ENCODE measurements at regions not wholly inside any gene's neighbourhood (a gene's known extent, or its start where the extent isn't known, plus 50 kb on each side); places are given as distances from the start of the nearest gene placed in this dataset.

- CTCF ChIA-PET: interaction anchor here (0.6 kb wide), 1 partner anchor 9 kb away, joined by 3 read pairs; no protein-coding TSS in a partner anchor
- Histone ChIP-seq H3K27me3 (ENCODE audit: insufficient read depth, low read length) (no peaks in the 10 kb centered on the region), H4K20me1 (ENCODE audit: insufficient read depth) (no peaks in the 10 kb centered on the region), H3K4me3 (replicated peaks in 1 of 2; ENCODE audit: low read depth in 1 of 2, low read length in 2 of 2) (no peak overlapping the region), H3K4me1 (ENCODE audit: control insufficient read depth in 1 of 2, insufficient read depth in 2 of 2, low read length in 2 of 2) (no peaks in the 10 kb centered on the region), H3K9ac (ENCODE audit: low read length) (no peak overlapping the region), H3K79me2 (ENCODE audit: insufficient read depth, low read length) (no peaks in the 10 kb centered on the region), H3K27ac (ENCODE audit: low read depth, low read length) (no peak overlapping the region), H2AFZ (ENCODE audit: low read depth, low read length, poor library complexity, severe bottlenecking) (no peak overlapping the region), H3K9me2 (ENCODE audit: insufficient read depth) (no peaks in the 10 kb centered on the region), H3K4me2 (ENCODE audit: low read length) (no peak overlapping the region), H3K9me3 (ENCODE audit: control insufficient read depth in 1 of 2, insufficient read depth in 1 of 2, low read depth in 1 of 2, low read length in 2 of 2) (no peaks in the 10 kb centered on the region), H3K36me3 (ENCODE audit: control insufficient read depth in 1 of 2, insufficient read depth in 2 of 2, low read length in 2 of 2) (no peaks in the 10 kb centered on the region)
- intact Hi-C loops (cut with micrococcal nuclease): no loop called here
- no TSS peak for BruUV-seq (replicated peaks)
- RAD21 ChIA-PET (ENCODE audit: low non-redundant PET in 1 of 2, low total read pairs in 2 of 2, uncharacterized antibody in 2 of 2, unreplicated experiment in 2 of 2): no interaction called here
- TF ChIP-seq SIN3A (IDR thresholded peaks at IDR 0.05; ENCODE audit: low read depth): no peak
- no peak for TF ChIP-seq FOSL1 (IDR thresholded peaks at IDR 0.05; ENCODE audit: low read depth)
- TF ChIP-seq REST (IDR thresholded peaks at IDR 0.05; ENCODE audit: low read depth): peak; percentile 87
- POLR2A ChIA-PET: no interaction called here
- DNase-seq (ENCODE audit: low read depth, low spot score) (no peak), ATAC-seq (no peak)
Observed at GRCh38 chr3:159273608-159274007, 471.8 kb downstream of the MFSD1 start.

GRCh38 chr3:159275741-159276140 is 473.9 kb downstream of the MFSD1 start:
- no TSS peak for BruUV-seq (replicated peaks)
- DNase-seq (ENCODE audit: low read depth, low spot score) (no peak), ATAC-seq (no peak)
- Histone ChIP-seq H2AFZ (ENCODE audit: low read depth, low read length, poor library complexity, severe bottlenecking) (no peak overlapping the region), H3K9ac (ENCODE audit: low read length) (no peak overlapping the region), H3K9me2 (ENCODE audit: insufficient read depth) (no peaks in the 10 kb centered on the region), H3K4me2 (ENCODE audit: low read length) (no peak overlapping the region), H3K36me3 (ENCODE audit: control insufficient read depth in 1 of 2, insufficient read depth in 2 of 2, low read length in 2 of 2) (no peaks in the 10 kb centered on the region), H3K79me2 (ENCODE audit: insufficient read depth, low read length) (no peaks in the 10 kb centered on the region), H3K27me3 (ENCODE audit: insufficient read depth, low read length) (no peaks in the 10 kb centered on the region), H3K27ac (ENCODE audit: low read depth, low read length) (no peak overlapping the region), H3K9me3 (ENCODE audit: control insufficient read depth in 1 of 2, insufficient read depth in 1 of 2, low read depth in 1 of 2, low read length in 2 of 2) (no peaks in the 10 kb centered on the region), H3K4me1 (ENCODE audit: control insufficient read depth in 1 of 2, insufficient read depth in 2 of 2, low read length in 2 of 2) (no peaks in the 10 kb centered on the region), H4K20me1 (ENCODE audit: insufficient read depth) (no peaks in the 10 kb centered on the region), H3K4me3 (replicated peaks in 1 of 2; ENCODE audit: low read depth in 1 of 2, low read length in 2 of 2) (no peak overlapping the region)
- CTCF ChIA-PET: no interaction called here
- POLR2A ChIA-PET: no interaction called here
- intact Hi-C loops (cut with micrococcal nuclease): no loop called here
- RAD21 ChIA-PET (ENCODE audit: low non-redundant PET in 1 of 2, low total read pairs in 2 of 2, uncharacterized antibody in 2 of 2, unreplicated experiment in 2 of 2): no interaction called here
- TF ChIP-seq POLR2A (IDR thresholded peaks at IDR 0.05; ENCODE audit: borderline replicate concordance, extremely low read depth, insufficient read depth, insufficient read length): no peak
- TF ChIP-seq YY1 (IDR thresholded peaks at IDR 0.05; ENCODE audit: extremely low read depth, insufficient replicate concordance, low read depth, low read length): no peak
- no peak for TF ChIP-seq CEBPB (IDR thresholded peaks at IDR 0.05; ENCODE audit: low read depth)
- TF ChIP-seq RAD21 (IDR thresholded peaks at IDR 0.05; ENCODE audit: low read depth): no peak
- no peak for TF ChIP-seq ATF3 (IDR thresholded peaks at IDR 0.05)
- no peak for TF ChIP-seq EGR1 (IDR thresholded peaks at IDR 0.05; ENCODE audit: low read depth)
- TF ChIP-seq CTCF (IDR thresholded peaks at IDR 0.05 in 2 of 3, conservative IDR thresholded peaks at IDR 0.05 in 1 of 3; ENCODE audit: borderline replicate concordance in 1 of 3, insufficient read depth in 1 of 3, low read depth in 2 of 3, low read length in 2 of 3): no peak
- no peak for TF ChIP-seq FOSL1 (IDR thresholded peaks at IDR 0.05; ENCODE audit: low read depth)
- no peak for TF ChIP-seq ZNF274 (IDR thresholded peaks at IDR 0.05; ENCODE audit: low read depth, low read length)
- no peak for TF ChIP-seq REST (IDR thresholded peaks at IDR 0.05; ENCODE audit: low read depth)

Data from HCT116 (cell line).